WTC11 (cell line): ENCODE measurements at regions not wholly inside any gene's neighbourhood (a gene's known extent, or its start where the extent isn't known, plus 50 kb on each side); places are given as distances from the start of the nearest gene placed in this dataset.

Experiments used
- ATAC-seq: fragments of 200-7000 bp; cut with Tn5 transposase; 2 replicates; pipeline ENCODE4 v1.10.0; 2021; ENCODE audit warnings: mild to moderate bottlenecking, moderate library complexity
- CTCF ChIA-PET: fragments of 300-600 bp; sonication (Branson Sonifier 250); formaldehyde crosslinking; loops from one replicate; lab custom pipeline; 2021; ENCODE audit warnings: antibody characterized with exemption; lab: Charles Lee
- POLR2A ChIA-PET: fragments of 350-600 bp; sonication (Branson Sonifier 250); formaldehyde crosslinking; loops from one replicate; lab custom pipeline; 2021; ENCODE audit warnings: antibody characterized with exemption; lab: Charles Lee
- DNase-seq: peaks from one replicate; pipeline ENCODE4 v3.0.0; 2021; ENCODE audit warnings: low spot score
- H3K27ac Mint-ChIP-seq: 2 replicates; pipeline ENCODE4 v1.8.0; 2021; ENCODE audit warnings: mixed read lengths
- H3K27me3 Mint-ChIP-seq: 2 replicates; pipeline ENCODE4 v1.8.0; 2021; ENCODE audit warnings: low read depth, mild to moderate bottlenecking, moderate library complexity, mixed read lengths
- H3K36me3 Mint-ChIP-seq: 2 replicates; pipeline ENCODE4 v1.8.0; 2021; ENCODE audit warnings: mixed read lengths
- H3K4me1 Mint-ChIP-seq: 2 replicates; pipeline ENCODE4 v1.8.0; 2022; ENCODE audit warnings: mixed read lengths
- H3K4me3 Mint-ChIP-seq: 2 replicates; pipeline ENCODE4 v1.8.0; 2021; ENCODE audit warnings: mild to moderate bottlenecking, moderate library complexity, mixed read lengths
- H3K9me3 Mint-ChIP-seq: 2 replicates; pipeline ENCODE4 v1.8.0; 2021; ENCODE audit warnings: mixed read lengths
- AR ChIP-seq: fragments of 250-450 bp; sonication (Bioruptor Pico); IDR thresholded peaks from 2 replicates; pipeline ENCODE4 v1.9.0; 2021; ENCODE audit warnings: mild to moderate bottlenecking
- CREM ChIP-seq: sonication (generic); formaldehyde crosslinking; IDR thresholded peaks from 2 replicates; pipeline ENCODE4 v1.8.1; 2022; ENCODE audit warnings: mild to moderate bottlenecking, missing genetic modification reagents, moderate library complexity
- ETV6 ChIP-seq: sonication (generic); formaldehyde crosslinking; IDR thresholded peaks from 2 replicates; pipeline ENCODE4 v1.8.1; 2022; ENCODE audit warnings: mild to moderate bottlenecking, missing genetic modification reagents
- FOXK1 ChIP-seq: sonication (generic); formaldehyde crosslinking; IDR thresholded peaks from 2 replicates; pipeline ENCODE4 v1.8.0; 2022; ENCODE audit warnings: mild to moderate bottlenecking, moderate library complexity, missing genetic modification reagents
- FOXP4 ChIP-seq: sonication (generic); formaldehyde crosslinking; IDR thresholded peaks from 2 replicates; pipeline ENCODE4 v1.8.0; 2022; ENCODE audit warnings: mild to moderate bottlenecking, missing genetic modification reagents
- NR3C1 ChIP-seq: sonication (generic); formaldehyde crosslinking; conservative IDR thresholded peaks from 2 replicates; pipeline ENCODE4 v1.8.1; 2023; ENCODE audit warnings: low read depth, mild to moderate bottlenecking, missing genetic modification reagents
- OVOL2 ChIP-seq: fragments of 250-450 bp; sonication (Bioruptor Pico); IDR thresholded peaks from 2 replicates; pipeline ENCODE4 v1.9.0; 2021; ENCODE audit warnings: mild to moderate bottlenecking, borderline replicate concordance
- ZNF121 ChIP-seq: sonication (generic); formaldehyde crosslinking; IDR thresholded peaks from 2 replicates; pipeline ENCODE4 v1.8.0; 2023; ENCODE audit warnings: missing genetic modification reagents
- ZNF281 ChIP-seq: sonication (generic); formaldehyde crosslinking; IDR thresholded peaks from 2 replicates; pipeline ENCODE4 v1.8.0; 2023; ENCODE audit warnings: mild to moderate bottlenecking, missing genetic modification reagents
- ZNF512 ChIP-seq: sonication (generic); formaldehyde crosslinking; IDR thresholded peaks from 2 replicates; pipeline ENCODE4 v1.8.1; 2022; ENCODE audit warnings: missing genetic modification reagents, borderline replicate concordance
- ZNF532 ChIP-seq: fragments of 250-450 bp; sonication (Bioruptor Pico); IDR thresholded peaks from 2 replicates; pipeline ENCODE4 v1.9.0; 2021; ENCODE audit warnings: mild to moderate bottlenecking, borderline replicate concordance

- no peak overlapping the region for H3K27ac Mint-ChIP-seq
- CTCF ChIA-PET: interaction anchor here (0.9 kb wide), 1 partner anchor 29 kb away, joined by 3 read pairs; no protein-coding TSS in a partner anchor
- DNase-seq (no peak), ATAC-seq (no peak)
- no peaks in the 10 kb centered on the region; the same call in 1 of the 2 replicates for H3K27me3 Mint-ChIP-seq
- peaks cover 15% of the 10 kb centered on the region for H3K9me3 Mint-ChIP-seq
- H3K4me3 Mint-ChIP-seq: no peak overlapping the region
- H3K36me3 Mint-ChIP-seq: peaks cover 4% of the 10 kb centered on the region
- TF ChIP-seq ETV6 (CRISPR knock-in tag) (no peak), ZNF512 (CRISPR knock-in tag) (no peak), ZNF532 (CRISPR knock-in tag) (no peak), OVOL2 (CRISPR knock-in tag) (no peak), ZNF121 (CRISPR knock-in tag) (no peak), FOXP4 (CRISPR knock-in tag) (no peak), AR (CRISPR knock-in tag) (no peak), CREM (CRISPR knock-in tag) (no peak), FOXK1 (CRISPR knock-in tag) (no peak), ZNF281 (CRISPR knock-in tag) (no peak)
- POLR2A ChIA-PET: no interaction called here
- peaks cover 22% of the 10 kb centered on the region for H3K4me1 Mint-ChIP-seq
These were observed 190.1 kb downstream of the ATPSCKMT start for GRCh38 chr5:10059556-10059955.

- POLR2A ChIA-PET: no interaction called here
- no peak for ATAC-seq
- Mint-ChIP-seq H3K27ac (no peak overlapping the region), H3K9me3 (peaks cover 27% of the 10 kb centered on the region), H3K36me3 (peaks cover 19% of the 10 kb centered on the region)
- CTCF ChIA-PET: no interaction called here
- no peak for TF ChIP-seq NR3C1 (CRISPR knock-in tag)
- TF ChIP-seq, all 79 proteins: peak for 0
- no peak for DNase-seq
- H3K4me1 Mint-ChIP-seq: peaks cover 22% of the 10 kb centered on the region
- no peak overlapping the region for H3K4me3 Mint-ChIP-seq
- H3K27me3 Mint-ChIP-seq: peaks cover 7% of the 10 kb centered on the region
These were observed 192.3 kb downstream of the ATPSCKMT start for GRCh38 chr5:10057356-10057755.
